Activated CD4-positive, alpha-beta T cell treated with anti-CD3 and anti-CD28 coated beads for 4 hours (primary cell): ENCODE measurements at regions not wholly inside any gene's neighbourhood (a gene's known extent, or its start where the extent isn't known, plus 50 kb on each side); places are given as distances from the start of the nearest gene placed in this dataset.

ENCODE experiments used
- DNase-seq, 2 donors: peaks; one replicate each; pipeline ENCODE4 v3.0.0-alpha.2; 2020

GRCh38 chr5:176151281-176151680 is 86.9 kb upstream of the SIMC1 start:
- no peak for DNase-seq

GRCh38 chr5:176152191-176152929 is 85.9 kb upstream of the SIMC1 start:
- DNase-seq, result no peak

- DNase-seq, result no peak
Observed at GRCh38 chr5:176152930-176153311, 85.3 kb upstream of the SIMC1 start.

- DNase-seq, result no peak
Observed at GRCh38 chr5:176153741-176154140, 84.5 kb upstream of the SIMC1 start.

- DNase-seq, result no peak
Observed at GRCh38 chr5:176154821-176155220, 83.4 kb upstream of the SIMC1 start.

- DNase-seq, result no peak
Observed at GRCh38 chr5:176155922-176156359, 82.3 kb upstream of the SIMC1 start.

- no peak for DNase-seq
Observed at GRCh38 chr5:176157656-176158055, 80.6 kb upstream of the SIMC1 start.

GRCh38 chr5:176161431-176161830 is 76.8 kb upstream of the SIMC1 start:
- no peak for DNase-seq

GRCh38 chr5:176162198-176162597 is 76.0 kb upstream of the SIMC1 start:
- no peak for DNase-seq

- DNase-seq, result no peak
Observed at GRCh38 chr5:176162888-176163287, 75.3 kb upstream of the SIMC1 start.

GRCh38 chr5:176166427-176166826 is 71.8 kb upstream of the SIMC1 start:
- DNase-seq, result no peak

GRCh38 chr5:176167800-176168199 is 70.4 kb upstream of the SIMC1 start:
- no peak for DNase-seq

GRCh38 chr5:176169393-176170063 is 68.7 kb upstream of the SIMC1 start:
- no peak for DNase-seq

GRCh38 chr5:176170084-176170483 is 68.1 kb upstream of the SIMC1 start:
- no peak for DNase-seq

- no peak for DNase-seq
Observed at GRCh38 chr5:176171171-176171760, 67.0 kb upstream of the SIMC1 start.

GRCh38 chr5:176172246-176172645 is 66.0 kb upstream of the SIMC1 start:
- no peak for DNase-seq

- no peak for DNase-seq
Observed at GRCh38 chr5:176173647-176174046, 64.6 kb upstream of the SIMC1 start.

GRCh38 chr5:176174345-176175025 is 63.7 kb upstream of the SIMC1 start:
- no peak for DNase-seq

- DNase-seq, result no peak
Observed at GRCh38 chr5:176175101-176175852, 62.9 kb upstream of the SIMC1 start.

GRCh38 chr5:176176231-176176630 is 62.0 kb upstream of the SIMC1 start:
- no peak for DNase-seq

- no peak for DNase-seq
Observed at GRCh38 chr5:176178789-176179188, 59.4 kb upstream of the SIMC1 start.

- no peak for DNase-seq
Observed at GRCh38 chr5:176180339-176180738, 57.9 kb upstream of the SIMC1 start.

GRCh38 chr5:176180781-176181180 is 57.4 kb upstream of the SIMC1 start:
- no peak for DNase-seq
